HL-60 (cell line): ENCODE measurements at regions not wholly inside any gene's neighbourhood (a gene's known extent, or its start where the extent isn't known, plus 50 kb on each side); places are given as distances from the start of the nearest gene placed in this dataset.
"Not testable (repeated sequence)": the region's sequence is repeated elsewhere in the genome, so short reads cannot be mapped to it uniquely, and the experiment has no call there.

Experiments used
- DNase-seq, 2 experiments: peaks; one replicate each; pipeline ENCODE4 v3.0.0-alpha.2; 2010 to 2020; ENCODE audit warnings: low read depth in 1 of 2, low spot score in 1 of 2
- H3K27ac ChIP-seq: fragments of 250-450 bp; sonication (Bioruptor Pico); replicated peaks from 2 replicates; pipeline ENCODE4 v1.5.1; 2020; ENCODE audit warnings: mild to moderate bottlenecking, moderate library complexity
- H3K27me3 ChIP-seq: fragments of 250-450 bp; sonication (Bioruptor Pico); 2 replicates; pipeline ENCODE4 v1.5.1; 2021; ENCODE audit warnings: mild to moderate bottlenecking, moderate library complexity; ENCODE audit not compliant: insufficient read depth, poor library complexity, severe bottlenecking
- H3K4me3 ChIP-seq: replicated peaks from 2 replicates; pipeline ENCODE4 v1.5.1; 2011; ENCODE audit warnings: mild to moderate bottlenecking, control low read depth, low read length; ENCODE audit not compliant: insufficient read depth
- CTCF ChIP-seq: IDR thresholded peaks from one replicate; pipeline ENCODE4 v1.5.1; 2011; ENCODE audit warnings: low read length, control low read depth, inconsistent platforms; ENCODE audit not compliant: insufficient read depth
- GABPA ChIP-seq: IDR thresholded peaks from 2 replicates; pipeline ENCODE4 v1.6.1; 2012; ENCODE audit warnings: low read depth
- POLR2AphosphoS5 ChIP-seq: IDR thresholded peaks from 2 replicates; pipeline ENCODE4 v1.6.1; 2012; ENCODE audit warnings: low read depth
- REST ChIP-seq: IDR thresholded peaks from 2 replicates; pipeline ENCODE4 v1.6.1; 2012; ENCODE audit warnings: low read depth; ENCODE audit not compliant: insufficient replicate concordance
- SPI1 ChIP-seq: IDR thresholded peaks from 2 replicates; pipeline ENCODE4 v1.6.1; 2012; ENCODE audit warnings: low read depth, mild to moderate bottlenecking, borderline replicate concordance

GRCh38 chr14:34381304-34381703, 80.7 kb downstream of the SPTSSA start:
- not testable (repeated sequence) for H3K27me3 ChIP-seq

GRCh38 chr14:34380471-34380845, 81.6 kb downstream of the SPTSSA start:
- Histone ChIP-seq H3K4me3 (no peak overlapping the region), H3K27ac (no peak overlapping the region), H3K27me3 (no peaks in the 10 kb centered on the region)
- TF ChIP-seq SPI1 (no peak), REST (no peak), CTCF (no peak), GABPA (no peak), POLR2AphosphoS5 (no peak)
- no peak for DNase-seq

More at GRCh38 chr14:34381304-34381703, 80.7 kb downstream of the SPTSSA start:
- not testable (repeated sequence) for H3K27ac ChIP-seq, H3K4me3 ChIP-seq, DNase-seq

GRCh38 chr14:34379816-34380470, 82.1 kb downstream of the SPTSSA start:
- Histone ChIP-seq H3K27me3 (no peaks in the 10 kb centered on the region), H3K27ac (no peak overlapping the region), H3K4me3 (no peak overlapping the region)
- TF ChIP-seq GABPA (no peak), CTCF (no peak), SPI1 (no peak), POLR2AphosphoS5 (no peak), REST (no peak)
- DNase-seq = no peak

GRCh38 chr14:34376649-34377267, 85.3 kb downstream of the SPTSSA start:
- TF ChIP-seq GABPA = no peak
- no peak for TF ChIP-seq SPI1
- no peak for TF ChIP-seq POLR2AphosphoS5
- no peak for TF ChIP-seq REST
- TF ChIP-seq CTCF = no peak
- H3K27ac ChIP-seq = no peak overlapping the region
- DNase-seq = no peak
- no peaks in the 10 kb centered on the region for H3K27me3 ChIP-seq
- no peak overlapping the region for H3K4me3 ChIP-seq
